ENCODE measurements at regions not wholly inside any gene's neighbourhood (a gene's known extent, or its start where the extent isn't known, plus 50 kb on each side); places are given as distances from the start of the nearest gene placed in this dataset.

- H3K9ac ChIP-seq (ENCODE audit: low read length) = no peak overlapping the region
- H4K20me1 ChIP-seq (ENCODE audit: insufficient read depth) = no peaks in the 10 kb centered on the region
- H3K4me3 ChIP-seq (ENCODE audit: low read length) = no peak overlapping the region
- H3K9me3 ChIP-seq (ENCODE audit: low read length) = no peaks in the 10 kb centered on the region
- no peak for TF ChIP-seq TAF1 (IDR thresholded peaks at IDR 0.05; ENCODE audit: low read depth)
- no peak for TF ChIP-seq SMC3 (conservative IDR thresholded peaks at IDR 0.05; ENCODE audit: poor library complexity)
- H3K27me3 ChIP-seq (ENCODE audit: insufficient read depth, low read depth, low read length) = no peaks in the 10 kb centered on the region
- H3K27ac ChIP-seq (ENCODE audit: low read length) = no peak overlapping the region
- H2AFZ ChIP-seq (ENCODE audit: low read depth, low read length) = no peak overlapping the region
- H3K4me2 ChIP-seq (ENCODE audit: low read length) = no peak overlapping the region
- H3K36me3 ChIP-seq (ENCODE audit: insufficient read depth, low read length) = no peaks in the 10 kb centered on the region
- no peaks in the 10 kb centered on the region for H3K9me2 ChIP-seq (ENCODE audit: insufficient read depth, low read length)
- H3F3A ChIP-seq (ENCODE audit: insufficient read depth, low read length, poor library complexity, severe bottlenecking) = no peaks in the 10 kb centered on the region
- no peaks in the 10 kb centered on the region for H3K79me2 ChIP-seq (replicated peaks; ENCODE audit: insufficient read depth, low read length)
These were observed 59.8 kb upstream of the TES start for GRCh38 chr7:116150588-116150987.

- Histone ChIP-seq H3F3A (ENCODE audit: insufficient read depth, low read length, poor library complexity, severe bottlenecking) (no peaks in the 10 kb centered on the region), H3K9me2 (ENCODE audit: insufficient read depth, low read length) (no peaks in the 10 kb centered on the region), H3K9ac (ENCODE audit: low read length) (no peak overlapping the region), H3K79me2 (replicated peaks; ENCODE audit: insufficient read depth, low read length) (no peaks in the 10 kb centered on the region), H3K36me3 (ENCODE audit: insufficient read depth, low read length) (no peaks in the 10 kb centered on the region), H2AFZ (ENCODE audit: low read depth, low read length) (no peak overlapping the region), H4K20me1 (ENCODE audit: insufficient read depth) (no peaks in the 10 kb centered on the region), H3K27me3 (ENCODE audit: insufficient read depth, low read depth, low read length) (no peaks in the 10 kb centered on the region), H3K4me3 (ENCODE audit: low read length) (no peak overlapping the region), H3K4me2 (ENCODE audit: low read length) (no peak overlapping the region), H3K9me3 (ENCODE audit: low read length) (no peaks in the 10 kb centered on the region), H3K27ac (ENCODE audit: low read length) (no peak overlapping the region)
- TF ChIP-seq, protein P1, sequence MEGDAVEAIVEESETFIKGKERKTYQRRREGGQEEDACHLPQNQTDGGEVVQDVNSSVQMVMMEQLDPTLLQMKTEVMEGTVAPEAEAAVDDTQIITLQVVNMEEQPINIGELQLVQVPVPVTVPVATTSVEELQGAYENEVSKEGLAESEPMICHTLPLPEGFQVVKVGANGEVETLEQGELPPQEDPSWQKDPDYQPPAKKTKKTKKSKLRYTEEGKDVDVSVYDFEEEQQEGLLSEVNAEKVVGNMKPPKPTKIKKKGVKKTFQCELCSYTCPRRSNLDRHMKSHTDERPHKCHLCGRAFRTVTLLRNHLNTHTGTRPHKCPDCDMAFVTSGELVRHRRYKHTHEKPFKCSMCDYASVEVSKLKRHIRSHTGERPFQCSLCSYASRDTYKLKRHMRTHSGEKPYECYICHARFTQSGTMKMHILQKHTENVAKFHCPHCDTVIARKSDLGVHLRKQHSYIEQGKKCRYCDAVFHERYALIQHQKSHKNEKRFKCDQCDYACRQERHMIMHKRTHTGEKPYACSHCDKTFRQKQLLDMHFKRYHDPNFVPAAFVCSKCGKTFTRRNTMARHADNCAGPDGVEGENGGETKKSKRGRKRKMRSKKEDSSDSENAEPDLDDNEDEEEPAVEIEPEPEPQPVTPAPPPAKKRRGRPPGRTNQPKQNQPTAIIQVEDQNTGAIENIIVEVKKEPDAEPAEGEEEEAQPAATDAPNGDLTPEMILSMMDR (IDR thresholded peaks at IDR 0.05; ENCODE audit: poor library complexity, severe bottlenecking) = no peak
- TF ChIP-seq, protein P2, sequence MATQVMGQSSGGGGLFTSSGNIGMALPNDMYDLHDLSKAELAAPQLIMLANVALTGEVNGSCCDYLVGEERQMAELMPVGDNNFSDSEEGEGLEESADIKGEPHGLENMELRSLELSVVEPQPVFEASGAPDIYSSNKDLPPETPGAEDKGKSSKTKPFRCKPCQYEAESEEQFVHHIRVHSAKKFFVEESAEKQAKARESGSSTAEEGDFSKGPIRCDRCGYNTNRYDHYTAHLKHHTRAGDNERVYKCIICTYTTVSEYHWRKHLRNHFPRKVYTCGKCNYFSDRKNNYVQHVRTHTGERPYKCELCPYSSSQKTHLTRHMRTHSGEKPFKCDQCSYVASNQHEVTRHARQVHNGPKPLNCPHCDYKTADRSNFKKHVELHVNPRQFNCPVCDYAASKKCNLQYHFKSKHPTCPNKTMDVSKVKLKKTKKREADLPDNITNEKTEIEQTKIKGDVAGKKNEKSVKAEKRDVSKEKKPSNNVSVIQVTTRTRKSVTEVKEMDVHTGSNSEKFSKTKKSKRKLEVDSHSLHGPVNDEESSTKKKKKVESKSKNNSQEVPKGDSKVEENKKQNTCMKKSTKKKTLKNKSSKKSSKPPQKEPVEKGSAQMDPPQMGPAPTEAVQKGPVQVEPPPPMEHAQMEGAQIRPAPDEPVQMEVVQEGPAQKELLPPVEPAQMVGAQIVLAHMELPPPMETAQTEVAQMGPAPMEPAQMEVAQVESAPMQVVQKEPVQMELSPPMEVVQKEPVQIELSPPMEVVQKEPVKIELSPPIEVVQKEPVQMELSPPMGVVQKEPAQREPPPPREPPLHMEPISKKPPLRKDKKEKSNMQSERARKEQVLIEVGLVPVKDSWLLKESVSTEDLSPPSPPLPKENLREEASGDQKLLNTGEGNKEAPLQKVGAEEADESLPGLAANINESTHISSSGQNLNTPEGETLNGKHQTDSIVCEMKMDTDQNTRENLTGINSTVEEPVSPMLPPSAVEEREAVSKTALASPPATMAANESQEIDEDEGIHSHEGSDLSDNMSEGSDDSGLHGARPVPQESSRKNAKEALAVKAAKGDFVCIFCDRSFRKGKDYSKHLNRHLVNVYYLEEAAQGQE (IDR thresholded peaks at IDR 0.05; ENCODE audit: borderline replicate concordance) = no peak
- TF ChIP-seq RAD21 (conservative IDR thresholded peaks at IDR 0.05) = no peak
- no peak for TF ChIP-seq EP300 (conservative IDR thresholded peaks at IDR 0.05; ENCODE audit: poor library complexity, severe bottlenecking)
- no peak for TF ChIP-seq POLR2AphosphoS5 (IDR thresholded peaks at IDR 0.05)
- TF ChIP-seq TAF1 (IDR thresholded peaks at IDR 0.05; ENCODE audit: low read depth) = no peak
- no peak for TF ChIP-seq MXI1 (conservative IDR thresholded peaks at IDR 0.05; ENCODE audit: poor library complexity, severe bottlenecking)
- TF ChIP-seq SMC3 (conservative IDR thresholded peaks at IDR 0.05; ENCODE audit: poor library complexity) = no peak
- TF ChIP-seq EZH2 (IDR thresholded peaks at IDR 0.05; ENCODE audit: borderline replicate concordance, insufficient read depth, low read length, poor library complexity, severe bottlenecking) = no peak
These were observed 58.1 kb upstream of the TES start for GRCh38 chr7:116152276-116152675.

DNA sequence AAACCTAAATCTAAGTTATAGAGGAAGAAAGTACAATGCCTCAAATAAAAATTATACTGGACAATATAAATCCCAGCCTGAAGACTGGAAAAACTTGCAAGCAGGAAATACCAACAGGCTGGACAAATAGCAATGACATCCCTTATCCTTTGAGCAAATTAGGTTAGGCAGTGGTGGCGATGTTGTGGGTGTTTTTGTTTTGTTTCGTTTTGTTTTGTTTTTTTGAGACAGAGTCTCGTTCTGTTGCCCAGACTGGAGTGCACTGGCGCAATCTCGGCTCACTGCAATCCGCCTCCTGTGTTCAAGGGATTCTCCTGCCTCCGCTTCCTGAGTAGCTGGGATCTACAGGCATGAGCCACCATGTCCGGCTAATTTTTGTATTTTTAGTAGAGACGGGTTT is 57.3 kb upstream of the TES start:
- Histone ChIP-seq H2AFZ (ENCODE audit: low read depth, low read length) (no peak overlapping the region), H3K9me2 (ENCODE audit: insufficient read depth, low read length) (no peaks in the 10 kb centered on the region), H3K4me2 (ENCODE audit: low read length) (no peak overlapping the region), H3K27me3 (ENCODE audit: insufficient read depth, low read depth, low read length) (no peaks in the 10 kb centered on the region), H4K20me1 (ENCODE audit: insufficient read depth) (no peaks in the 10 kb centered on the region), H3K4me3 (ENCODE audit: low read length) (no peak overlapping the region), H3K9ac (ENCODE audit: low read length) (no peak overlapping the region), H3K79me2 (replicated peaks; ENCODE audit: insufficient read depth, low read length) (no peaks in the 10 kb centered on the region), H3K9me3 (ENCODE audit: low read length) (no peaks in the 10 kb centered on the region), H3F3A (ENCODE audit: insufficient read depth, low read length, poor library complexity, severe bottlenecking) (no peaks in the 10 kb centered on the region), H3K36me3 (ENCODE audit: insufficient read depth, low read length) (no peaks in the 10 kb centered on the region), H3K27ac (ENCODE audit: low read length) (no peak overlapping the region)
- TF ChIP-seq EZH2 (IDR thresholded peaks at IDR 0.05; ENCODE audit: borderline replicate concordance, insufficient read depth, low read length, poor library complexity, severe bottlenecking) = no peak
- no peak for TF ChIP-seq SMC3 (conservative IDR thresholded peaks at IDR 0.05; ENCODE audit: poor library complexity)
- TF ChIP-seq, protein P2 (IDR thresholded peaks at IDR 0.05; ENCODE audit: borderline replicate concordance) = no peak
- no peak for TF ChIP-seq EP300 (conservative IDR thresholded peaks at IDR 0.05; ENCODE audit: poor library complexity, severe bottlenecking)
- TF ChIP-seq TAF1 (IDR thresholded peaks at IDR 0.05; ENCODE audit: low read depth) = no peak
